OCI-LY3 (cell line): ENCODE measurements at regions not wholly inside any gene's neighbourhood (a gene's known extent, or its start where the extent isn't known, plus 50 kb on each side); places are given as distances from the start of the nearest gene placed in this dataset.

Experiments
- H2AFZ ChIP-seq: fragments of 200-600, 300-600 bp; shearing (Covaris generic); 2 replicates; pipeline ENCODE4 v1.6.0; 2014; ENCODE audit warnings: antibody characterized with exemption, low read depth, low read length
- H3K27ac ChIP-seq: fragments of 200-600, 300-600 bp; sonication (generic); 2 replicates; pipeline ENCODE4 v1.5.1; 2014; ENCODE audit warnings: mild to moderate bottlenecking, low read length, moderate library complexity, mixed read lengths
- H3K27me3 ChIP-seq: fragments of 200-600, 300-600 bp; sonication (generic); 2 replicates; pipeline ENCODE4 v1.6.1; 2014; ENCODE audit warnings: low read depth, low read length, mixed read lengths
- H3K36me3 ChIP-seq: fragments of 200-600, 300-600 bp; sonication (generic); replicated peaks from 2 replicates; pipeline ENCODE3; 2014; ENCODE audit warnings: low read depth, low read length, mixed read lengths
- H3K4me1 ChIP-seq: fragments of 300-600, 200-600 bp; sonication (generic); 2 replicates; pipeline ENCODE4 v1.6.1; 2014; ENCODE audit warnings: low read length, mixed read lengths
- H3K4me2 ChIP-seq: fragments of 200-600, 300-600 bp; sonication (generic); 2 replicates; pipeline ENCODE4 v1.6.1; 2014; ENCODE audit warnings: low read length, mixed read lengths
- H3K4me3 ChIP-seq: fragments of 300-600, 200-600 bp; sonication (generic); 2 replicates; pipeline ENCODE4 v1.5.1; 2014; ENCODE audit warnings: antibody characterized with exemption, mild to moderate bottlenecking, low read length, moderate library complexity
- H3K79me2 ChIP-seq: fragments of 300-600, 200-600 bp; shearing (Covaris generic); 2 replicates; pipeline ENCODE4 v1.6.1; 2014; ENCODE audit warnings: mild to moderate bottlenecking, low read length, mixed read lengths
- H3K9ac ChIP-seq: fragments of 300-600, 200-600 bp; shearing (Covaris generic); 2 replicates; pipeline ENCODE4 v1.6.0; 2014; ENCODE audit warnings: mild to moderate bottlenecking, low read length, moderate library complexity
- H3K9me3 ChIP-seq: fragments of 200-600, 300-600 bp; shearing (Covaris generic); 2 replicates; pipeline ENCODE4 v1.6.1; 2014; ENCODE audit warnings: low read length, mixed read lengths; ENCODE audit not compliant: insufficient read depth
- H4K20me1 ChIP-seq: fragments of 200-600, 300-600 bp; sonication (generic); 2 replicates; pipeline ENCODE4 v1.6.1; 2016; ENCODE audit warnings: low read length, mixed read lengths; ENCODE audit not compliant: insufficient read depth
- EZH2phosphoT487 ChIP-seq: fragments of 200-600 bp; shearing (Covaris generic); IDR thresholded peaks from 2 replicates; pipeline ENCODE4 v1.6.1; 2018; ENCODE audit warnings: antibody characterized with exemption, mixed run types, low read depth
- TF ChIP-seq, protein P1 (sequence below): fragments of 200-600, 300-600 bp; sonication (generic); IDR thresholded peaks from 2 replicates; pipeline ENCODE4 v1.5.1; 2014; ENCODE audit warnings: antibody characterized with exemption, low read length, low read depth

DNA sequence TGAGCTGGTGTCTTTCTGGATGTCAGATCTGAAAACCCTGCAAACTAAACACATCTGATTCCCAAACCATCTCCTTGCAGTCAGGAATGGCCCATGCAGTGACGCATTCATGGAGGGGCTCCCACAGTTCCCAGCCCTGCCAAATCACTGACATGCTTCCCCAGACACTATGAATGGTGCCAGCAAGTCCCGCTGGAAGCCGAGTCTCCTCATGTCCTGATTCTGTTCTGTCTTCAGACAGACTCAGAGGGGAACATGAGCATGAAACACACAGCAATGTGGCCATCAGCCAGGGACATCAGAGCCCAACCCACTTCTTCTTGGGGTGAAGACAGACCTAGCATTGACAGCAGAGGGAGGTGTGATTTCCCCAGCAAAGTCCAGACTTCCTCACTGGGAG, 83.7 kb downstream of the TTC32 start:
- no peaks in the 10 kb centered on the region for H3K79me2 ChIP-seq
- H3K27ac ChIP-seq: no peak overlapping the region
- no peaks in the 10 kb centered on the region for H3K36me3 ChIP-seq
- no peak overlapping the region for H3K4me3 ChIP-seq
- no peaks in the 10 kb centered on the region for H4K20me1 ChIP-seq
- no peak overlapping the region for H3K9ac ChIP-seq
- H2AFZ ChIP-seq: no peak overlapping the region
- no peaks in the 10 kb centered on the region for H3K9me3 ChIP-seq
- TF ChIP-seq, protein P1, sequence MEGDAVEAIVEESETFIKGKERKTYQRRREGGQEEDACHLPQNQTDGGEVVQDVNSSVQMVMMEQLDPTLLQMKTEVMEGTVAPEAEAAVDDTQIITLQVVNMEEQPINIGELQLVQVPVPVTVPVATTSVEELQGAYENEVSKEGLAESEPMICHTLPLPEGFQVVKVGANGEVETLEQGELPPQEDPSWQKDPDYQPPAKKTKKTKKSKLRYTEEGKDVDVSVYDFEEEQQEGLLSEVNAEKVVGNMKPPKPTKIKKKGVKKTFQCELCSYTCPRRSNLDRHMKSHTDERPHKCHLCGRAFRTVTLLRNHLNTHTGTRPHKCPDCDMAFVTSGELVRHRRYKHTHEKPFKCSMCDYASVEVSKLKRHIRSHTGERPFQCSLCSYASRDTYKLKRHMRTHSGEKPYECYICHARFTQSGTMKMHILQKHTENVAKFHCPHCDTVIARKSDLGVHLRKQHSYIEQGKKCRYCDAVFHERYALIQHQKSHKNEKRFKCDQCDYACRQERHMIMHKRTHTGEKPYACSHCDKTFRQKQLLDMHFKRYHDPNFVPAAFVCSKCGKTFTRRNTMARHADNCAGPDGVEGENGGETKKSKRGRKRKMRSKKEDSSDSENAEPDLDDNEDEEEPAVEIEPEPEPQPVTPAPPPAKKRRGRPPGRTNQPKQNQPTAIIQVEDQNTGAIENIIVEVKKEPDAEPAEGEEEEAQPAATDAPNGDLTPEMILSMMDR: no peak
- TF ChIP-seq EZH2phosphoT487: no peak
- no peak overlapping the region for H3K4me2 ChIP-seq
- no peaks in the 10 kb centered on the region for H3K4me1 ChIP-seq
- H3K27me3 ChIP-seq: peaks cover 4% of the 10 kb centered on the region; the same call in 1 of the 2 replicates

DNA sequence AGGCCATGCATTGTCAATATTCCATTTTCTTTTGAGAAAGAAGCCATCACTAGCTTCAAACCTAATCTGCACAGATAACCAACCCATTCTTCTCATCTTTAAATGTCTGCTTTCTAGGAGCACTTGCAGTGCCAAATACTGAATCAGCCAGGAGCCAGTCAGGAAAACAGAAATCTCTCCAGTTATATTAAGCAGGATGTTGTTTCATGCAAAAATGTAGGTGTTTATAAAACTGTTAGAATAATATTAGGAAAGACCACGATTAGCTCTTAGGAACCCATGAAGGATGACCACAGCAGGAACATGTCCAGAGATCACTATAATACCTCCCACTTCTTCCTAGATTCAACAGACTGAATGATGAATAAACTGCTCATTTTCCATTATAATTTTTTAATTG, 86.0 kb downstream of the TTC32 start:
- no peaks in the 10 kb centered on the region for H3K9me3 ChIP-seq
- peaks cover 4% of the 10 kb centered on the region; the same call in 1 of the 2 replicates for H3K27me3 ChIP-seq
- H3K36me3 ChIP-seq: no peaks in the 10 kb centered on the region
- H3K27ac ChIP-seq: no peak overlapping the region
- H3K4me1 ChIP-seq: no peaks in the 10 kb centered on the region
- no peak overlapping the region for H3K4me3 ChIP-seq
- no peaks in the 10 kb centered on the region for H3K79me2 ChIP-seq
- H4K20me1 ChIP-seq: no peaks in the 10 kb centered on the region
- H2AFZ ChIP-seq: no peak overlapping the region
- H3K4me2 ChIP-seq: no peak overlapping the region
- TF ChIP-seq, protein P1: no peak
- no peak for TF ChIP-seq EZH2phosphoT487
- no peak overlapping the region for H3K9ac ChIP-seq

DNA sequence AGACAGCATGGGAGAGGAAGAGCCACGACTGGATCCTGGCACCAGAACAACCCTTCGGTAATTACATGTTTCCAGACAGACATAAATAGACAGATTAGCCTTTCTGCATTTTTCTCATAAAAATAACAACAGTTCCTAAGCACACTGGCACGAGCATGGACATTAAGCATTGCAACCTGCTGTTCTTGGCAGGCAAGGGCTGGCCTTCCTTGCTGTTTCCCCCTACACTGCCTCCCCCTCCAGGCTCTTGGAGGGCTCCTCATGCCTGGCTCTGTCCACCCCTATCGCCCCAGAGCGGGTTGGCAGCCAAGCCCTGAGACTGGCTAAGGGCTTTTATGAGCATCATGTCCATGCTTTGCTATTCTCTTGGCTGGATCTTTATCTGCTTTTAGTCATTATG, 89.6 kb downstream of the TTC32 start:
- no peak overlapping the region for H2AFZ ChIP-seq
- H3K4me3 ChIP-seq: no peak overlapping the region
- TF ChIP-seq, protein P1: no peak
- TF ChIP-seq EZH2phosphoT487: no peak
- no peak overlapping the region for H3K9ac ChIP-seq
- H3K36me3 ChIP-seq: no peaks in the 10 kb centered on the region
- H3K79me2 ChIP-seq: no peaks in the 10 kb centered on the region
- H4K20me1 ChIP-seq: no peaks in the 10 kb centered on the region
- H3K4me2 ChIP-seq: no peak overlapping the region
- H3K27ac ChIP-seq: no peak overlapping the region
- H3K27me3 ChIP-seq: peaks cover 4% of the 10 kb centered on the region; the same call in 1 of the 2 replicates
- H3K9me3 ChIP-seq: no peaks in the 10 kb centered on the region
- peaks cover 9% of the 10 kb centered on the region for H3K4me1 ChIP-seq

GRCh38 chr2:19811186-19811585, 90.6 kb downstream of the TTC32 start:
- Histone ChIP-seq H3K27me3 (peaks cover 4% of the 10 kb centered on the region; the same call in 1 of the 2 replicates), H3K36me3 (no peaks in the 10 kb centered on the region), H3K27ac (no peak overlapping the region), H3K4me1 (peaks cover 9% of the 10 kb centered on the region), H3K9me3 (no peaks in the 10 kb centered on the region), H3K9ac (no peak overlapping the region), H3K79me2 (no peaks in the 10 kb centered on the region), H3K4me3 (no peak overlapping the region), H2AFZ (no peak overlapping the region), H4K20me1 (no peaks in the 10 kb centered on the region), H3K4me2 (no peak overlapping the region)
- TF ChIP-seq, protein P1: no peak
- no peak for TF ChIP-seq EZH2phosphoT487
